ENCODE measurements at regions not wholly inside any gene's neighbourhood (a gene's known extent, or its start where the extent isn't known, plus 50 kb on each side); places are given as distances from the start of the nearest gene placed in this dataset.
"Not testable (repeated sequence)": the region's sequence is repeated elsewhere in the genome, so short reads cannot be mapped to it uniquely, and the experiment has no call there.

GRCh38 chr10:85138046-85138445, 809.7 kb downstream of the CCSER2 start:
- TF ChIP-seq Cebpa-rat (IDR thresholded peaks at IDR 0.05): no peak
- no peak overlapping the region for H3K4me2 ChIP-seq
- no peak overlapping the region for H3K27ac ChIP-seq
- H3K27me3 ChIP-seq: no peaks in the 10 kb centered on the region
- H4K20me1 ChIP-seq: no peaks in the 10 kb centered on the region
- peaks cover 0 to 8% (median 3%) of the 10 kb centered on the region in 11 experiments; a peak in 6 of 22 replicates for H3K9me3 ChIP-seq (replicated peaks in 1 of 11)
- H3K4me1 ChIP-seq: no peaks in the 10 kb centered on the region
- H3K36me3 ChIP-seq: no peaks in the 10 kb centered on the region
- H3K4me3 ChIP-seq: no peak overlapping the region
- H3K9ac ChIP-seq: no peak overlapping the region

- no peak overlapping the region for H3K4me2 ChIP-seq
- no peaks in the 10 kb centered on the region for H3K27me3 ChIP-seq
- no peak for TF ChIP-seq Cebpa-rat (IDR thresholded peaks at IDR 0.05)
- no peak overlapping the region for H3K9ac ChIP-seq
- no peak overlapping the region for H3K27ac ChIP-seq
- H3K4me1 ChIP-seq: no peaks in the 10 kb centered on the region
- H3K4me3 ChIP-seq: no peak overlapping the region
- H3K36me3 ChIP-seq: no peaks in the 10 kb centered on the region
- peaks cover 0 to 13% (median 5%) of the 10 kb centered on the region in 11 experiments; a peak in 10 of 22 replicates for H3K9me3 ChIP-seq (replicated peaks in 1 of 11)
- H4K20me1 ChIP-seq: no peaks in the 10 kb centered on the region
Measured at GRCh38 chr10:85139124-85139523, 810.7 kb downstream of the CCSER2 start.

- not testable (repeated sequence) for H3K4me3 ChIP-seq, H3K9ac ChIP-seq, H3K36me3 ChIP-seq, H3K27ac ChIP-seq, H4K20me1 ChIP-seq, H3K4me2 ChIP-seq, H3K27me3 ChIP-seq, H3K4me1 ChIP-seq
- H3K9me3 ChIP-seq (replicated peaks in 1 of 11): peaks cover 0 to 16% (median 9%) of the 10 kb centered on the region in 11 experiments; a peak in 11 of 22 replicates
Measured at GRCh38 chr10:85141520-85141919, 813.1 kb downstream of the CCSER2 start.

DNA sequence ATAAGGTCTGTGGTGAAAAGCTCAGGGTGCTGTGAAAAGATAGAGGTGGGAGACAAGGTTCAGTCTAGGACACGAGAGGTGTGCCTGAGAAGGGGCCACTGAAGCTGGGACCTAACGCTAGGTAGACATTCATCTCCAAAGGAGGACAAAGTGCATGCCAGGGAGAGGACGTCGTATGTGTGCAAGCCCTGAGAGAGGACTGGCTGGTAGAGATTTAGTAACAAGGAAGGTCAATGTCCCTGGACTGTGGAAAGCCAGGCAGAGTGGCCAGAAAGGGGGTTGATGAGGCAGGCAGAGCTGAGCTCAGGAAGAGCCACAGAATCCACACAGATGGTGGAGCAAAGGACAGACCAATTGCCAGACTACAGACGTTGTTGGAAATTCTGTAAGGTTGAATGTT, 817.6 kb downstream of the CCSER2 start:
- Histone ChIP-seq H3K9ac (no peak overlapping the region), H3K27me3 (no peaks in the 10 kb centered on the region), H3K27ac (no peak overlapping the region), H3K36me3 (no peaks in the 10 kb centered on the region), H3K4me2 (no peak overlapping the region), H3K9me3 (replicated peaks in 1 of 11) (peaks cover 0 to 16% (median 9%) of the 10 kb centered on the region in 11 experiments; a peak in 11 of 22 replicates), H4K20me1 (no peaks in the 10 kb centered on the region), H3K4me3 (no peak overlapping the region), H3K4me1 (no peaks in the 10 kb centered on the region)
- no peak for TF ChIP-seq Cebpa-rat (IDR thresholded peaks at IDR 0.05)

- H3K27ac ChIP-seq: no peak overlapping the region
- H3K36me3 ChIP-seq: no peaks in the 10 kb centered on the region
- no peak overlapping the region for H3K4me2 ChIP-seq
- H4K20me1 ChIP-seq: no peaks in the 10 kb centered on the region
- H3K4me1 ChIP-seq: no peaks in the 10 kb centered on the region
- H3K9ac ChIP-seq: no peak overlapping the region
- 0 out of 22 replicates have a peak, but pooled peaks of 1 of the 11 experiments have one; percentile 14 for TF ChIP-seq Cebpa-rat (IDR thresholded peaks at IDR 0.05)
- H3K9me3 ChIP-seq (replicated peaks in 1 of 11): peaks cover 0 to 12% (median 7%) of the 10 kb centered on the region in 11 experiments; a peak in 6 of 22 replicates
- H3K27me3 ChIP-seq: no peaks in the 10 kb centered on the region
- H3K4me3 ChIP-seq: no peak overlapping the region
Measured at GRCh38 chr10:85147346-85148250, 819.2 kb downstream of the CCSER2 start.

DNA sequence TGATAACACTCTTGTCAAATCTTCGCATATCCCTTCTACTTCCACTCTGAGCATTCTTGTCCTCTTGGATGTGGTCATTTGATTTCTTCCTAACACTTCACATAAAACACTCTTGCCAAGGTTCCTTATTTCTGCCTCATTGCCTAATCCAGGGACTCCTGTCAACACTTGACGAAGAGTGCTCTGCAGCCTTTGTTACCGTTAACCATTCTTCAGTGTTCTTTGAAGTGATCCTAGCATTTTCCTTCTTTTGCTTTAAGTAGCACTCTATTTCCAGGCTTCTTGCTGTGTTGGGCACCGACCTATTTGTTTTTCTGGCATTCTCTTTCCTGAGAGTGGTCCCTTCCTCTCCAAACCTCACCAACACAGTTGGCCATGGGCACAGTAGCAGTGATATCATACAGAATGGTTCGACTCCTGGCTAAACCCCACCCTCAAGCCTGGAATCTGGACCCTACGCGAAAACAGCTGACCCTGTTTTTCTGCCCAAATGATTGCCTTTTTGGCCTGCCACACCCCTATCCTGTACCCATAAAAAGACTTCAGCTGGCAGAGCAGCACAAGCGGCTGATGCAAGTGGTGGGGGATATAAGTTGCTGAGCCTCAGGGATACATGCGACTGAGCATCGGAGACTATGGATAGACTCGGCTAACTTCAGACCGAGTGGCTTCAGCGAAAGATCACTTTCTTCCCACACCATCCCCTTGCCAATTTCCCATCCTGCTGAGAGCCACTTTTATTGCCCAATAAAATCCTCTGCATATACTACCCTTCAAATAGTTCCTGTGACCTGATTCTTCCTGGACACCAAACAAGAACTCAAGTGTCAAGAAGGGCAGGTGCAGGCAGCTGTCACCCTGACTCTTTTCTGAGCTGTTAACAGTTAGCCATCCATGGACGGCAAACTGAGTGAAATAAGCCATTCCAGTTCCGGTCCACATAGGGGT, 820.6 kb downstream of the CCSER2 start:
- no peaks in the 10 kb centered on the region for H4K20me1 ChIP-seq

DNA sequence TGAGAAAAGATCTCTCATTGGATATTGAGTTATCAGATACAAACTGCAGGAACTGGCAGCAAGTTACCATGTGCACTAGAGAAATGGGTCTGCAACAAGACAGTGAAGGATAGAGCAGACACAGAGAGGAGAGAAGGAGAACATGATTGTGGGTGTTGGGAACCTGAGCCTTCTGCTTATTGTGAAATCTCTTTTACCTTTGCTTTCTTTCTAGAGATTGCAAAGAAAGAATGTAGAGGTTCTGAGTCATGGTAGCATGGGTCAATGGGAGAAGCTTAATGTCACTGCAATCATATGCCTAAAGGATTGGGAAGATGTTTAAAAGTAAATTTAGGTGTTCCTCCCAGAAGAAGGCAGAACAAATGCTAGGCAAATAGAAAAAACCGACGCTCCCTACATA, 821.4 kb downstream of the CCSER2 start:
- no peak overlapping the region for H3K9ac ChIP-seq
- no peaks in the 10 kb centered on the region for H3K4me1 ChIP-seq
- no peaks in the 10 kb centered on the region for H3K9me3 ChIP-seq (replicated peaks in 1 of 11)
- no peaks in the 10 kb centered on the region for H3K36me3 ChIP-seq
- H4K20me1 ChIP-seq: no peaks in the 10 kb centered on the region
- H3K27me3 ChIP-seq: no peaks in the 10 kb centered on the region
- no peak overlapping the region for H3K27ac ChIP-seq
- H3K4me2 ChIP-seq: no peak overlapping the region
- TF ChIP-seq Cebpa-rat (IDR thresholded peaks at IDR 0.05): no peak
- H3K4me3 ChIP-seq: no peak overlapping the region

More for the DNA sequence above, 820.6 kb downstream of the CCSER2 start:
- Histone ChIP-seq H3K36me3 (no peaks in the 10 kb centered on the region), H3K4me1 (no peaks in the 10 kb centered on the region), H3K27ac (no peak overlapping the region), H3K9me3 (replicated peaks in 1 of 11) (peaks cover 0 to 7% (median 5%) of the 10 kb centered on the region in 11 experiments; a peak in 6 of 22 replicates), H3K4me2 (no peak overlapping the region), H3K27me3 (no peaks in the 10 kb centered on the region), H3K4me3 (no peak overlapping the region), H3K9ac (no peak overlapping the region)
- no peak for TF ChIP-seq Cebpa-rat (IDR thresholded peaks at IDR 0.05)

GRCh38 chr10:85151506-85151905, 823.1 kb downstream of the CCSER2 start:
- Histone ChIP-seq H3K4me3 (no peak overlapping the region), H3K9ac (no peak overlapping the region), H3K36me3 (no peaks in the 10 kb centered on the region), H3K4me1 (no peaks in the 10 kb centered on the region), H3K27ac (no peak overlapping the region), H3K9me3 (replicated peaks in 1 of 11) (no peaks in the 10 kb centered on the region), H4K20me1 (no peaks in the 10 kb centered on the region), H3K4me2 (no peak overlapping the region), H3K27me3 (no peaks in the 10 kb centered on the region)
- no peak for TF ChIP-seq Cebpa-rat (IDR thresholded peaks at IDR 0.05)

DNA sequence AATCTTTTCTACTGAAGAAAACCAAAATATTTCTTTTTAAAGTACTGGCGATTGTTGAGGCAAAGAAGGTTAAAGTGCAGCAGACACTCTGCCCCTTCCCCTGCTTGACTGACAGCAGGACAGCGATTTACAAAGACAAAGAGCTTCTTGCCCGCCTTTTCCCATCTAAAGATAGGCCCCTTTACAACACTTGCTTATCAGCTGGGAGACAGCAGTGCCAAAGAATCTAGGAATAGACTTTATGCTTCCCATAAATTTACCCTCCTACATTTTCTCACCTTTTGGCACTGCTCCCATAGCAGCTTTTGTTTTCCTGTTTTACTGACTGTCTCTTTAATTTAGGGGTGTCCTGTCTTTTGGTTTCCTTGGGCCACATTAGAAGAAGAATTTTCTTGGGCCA, 824.1 kb downstream of the CCSER2 start:
- Histone ChIP-seq H3K36me3 (no peaks in the 10 kb centered on the region), H3K9me3 (replicated peaks in 1 of 11) (no peaks in the 10 kb centered on the region), H3K27ac (no peak overlapping the region), H3K27me3 (no peaks in the 10 kb centered on the region), H3K4me1 (no peaks in the 10 kb centered on the region), H3K4me3 (no peak overlapping the region), H3K4me2 (no peak overlapping the region), H4K20me1 (no peaks in the 10 kb centered on the region), H3K9ac (no peak overlapping the region)
- no peak for TF ChIP-seq Cebpa-rat (IDR thresholded peaks at IDR 0.05)

All from BLaER1 treated with 17β-estradiol and CSF1 and Interleukin-3, amounts not matched to agents 10 nM and 100 nM (cell line).